H1 (cell line): ENCODE measurements at regions not wholly inside any gene's neighbourhood (a gene's known extent, or its start where the extent isn't known, plus 50 kb on each side); places are given as distances from the start of the nearest gene placed in this dataset.

Experiments used
- CTCF ChIA-PET: fragments of 300-600 bp; sonication (Branson Sonifier 250); formaldehyde crosslinking; loops from one replicate; lab custom pipeline; 2021; ENCODE audit not compliant: partially characterized antibody; lab: Charles Lee
- POLR2A ChIA-PET: fragments of 300-600 bp; sonication (Branson Sonifier 250); formaldehyde crosslinking; loops from one replicate; lab custom pipeline; 2021; ENCODE audit warnings: inconsistent platforms; ENCODE audit not compliant: partially characterized antibody; lab: Charles Lee
- DNase-seq, 2 experiments: peaks; one replicate each; pipeline versions ENCODE4 v3.0.0 to v3.0.0-alpha.2; 2010 to 2022; ENCODE audit warnings: low spot score in 2 of 2, low read depth in 1 of 2, mixed read lengths in 1 of 2
- FAIRE-seq: peaks from 2 replicates; lab custom pipeline; 2011; peaks lifted over from hg19 to GRCh38; lab: Jason Lieb, UNC
- H2AFZ ChIP-seq: 2 replicates; pipeline ENCODE4 v1.8.1; 2012; ENCODE audit warnings: low read length, inconsistent platforms
- H2AK5ac ChIP-seq: 2 replicates; pipeline ENCODE4 v1.6.1; 2013; ENCODE audit warnings: low read depth, low read length
- H2BK120ac ChIP-seq: replicated peaks from 2 replicates; pipeline ENCODE3; 2013; ENCODE audit warnings: low read depth, low read length, inconsistent platforms
- H2BK12ac ChIP-seq: 2 replicates; pipeline ENCODE4 v1.6.1; 2013; ENCODE audit warnings: low read depth, low read length
- H2BK15ac ChIP-seq: 2 replicates; pipeline ENCODE4 v1.6.1; 2013; ENCODE audit warnings: low read length
- H2BK20ac ChIP-seq: 2 replicates; pipeline ENCODE4 v1.6.1; 2013; ENCODE audit warnings: low read length
- H2BK5ac ChIP-seq: 2 replicates; pipeline ENCODE4 v1.6.1; 2013; ENCODE audit warnings: low read depth, low read length
- H3K14ac ChIP-seq: 2 replicates; pipeline ENCODE4 v1.6.1; 2013; ENCODE audit warnings: inconsistent platforms; ENCODE audit not compliant: insufficient read length
- H3K18ac ChIP-seq: 2 replicates; pipeline ENCODE4 v1.6.1; 2013; ENCODE audit warnings: low read length; ENCODE audit errors: extremely low read depth
- H3K23ac ChIP-seq: 2 replicates; pipeline ENCODE4 v1.6.1; 2013; ENCODE audit warnings: inconsistent platforms; ENCODE audit not compliant: insufficient read length
- H3K23me2 ChIP-seq: 2 replicates; pipeline ENCODE4 v1.6.1; 2013; ENCODE audit warnings: low read depth, low read length
- H3K27ac ChIP-seq: 2 replicates; pipeline ENCODE4 v1.6.1; 2011; ENCODE audit warnings: low read depth, low read length, inconsistent platforms
- H3K27me3 ChIP-seq, 4 experiments: replicated peaks in 1 of 4; 1 replicate in 1 of 4; 2 replicates in 3 of 4; pipeline versions ENCODE4 v1.6.1 to v1.8.1; 2011 to 2013; ENCODE audit warnings: low read length in 3 of 4, mild to moderate bottlenecking in 3 of 4, inconsistent platforms in 2 of 4, mixed read lengths in 2 of 4, moderate library complexity in 1 of 4; ENCODE audit not compliant: control insufficient read depth in 3 of 4, insufficient read depth in 3 of 4; ENCODE audit errors: extremely low read depth in 1 of 4
- H3K36me3 ChIP-seq, 4 experiments: 2 replicates each; pipeline versions ENCODE4 v1.6.1 to v1.8.1; 2011 to 2013; ENCODE audit warnings: mild to moderate bottlenecking in 4 of 4, low read length in 3 of 4, moderate library complexity in 2 of 4, control low read depth in 1 of 4, inconsistent platforms in 1 of 4; ENCODE audit not compliant: insufficient read depth in 4 of 4, control insufficient read depth in 2 of 4
- H3K4ac ChIP-seq: replicated peaks from 2 replicates; pipeline ENCODE3; 2013; ENCODE audit warnings: low read length, low read depth, mixed read lengths, inconsistent platforms; ENCODE audit not compliant: insufficient read length
- H3K4me1 ChIP-seq, 4 experiments: replicated peaks in 1 of 4; 1 replicate in 1 of 4; 2 replicates in 3 of 4; pipeline versions ENCODE4 v1.6.1 to v1.8.1; 2011 to 2013; ENCODE audit warnings: low read length in 3 of 4, inconsistent platforms in 2 of 4, mixed read lengths in 1 of 4; ENCODE audit not compliant: insufficient read depth in 4 of 4, control insufficient read depth in 3 of 4
- H3K4me2 ChIP-seq, 2 experiments: 2 replicates each; pipeline versions ENCODE4 v1.6.1 to v1.8.1; 2011 to 2013; ENCODE audit warnings: low read depth in 2 of 2, low read length in 2 of 2, control low read depth in 1 of 2, inconsistent platforms in 1 of 2, mild to moderate bottlenecking in 1 of 2; ENCODE audit not compliant: insufficient read depth in 1 of 2
- H3K4me3 ChIP-seq, 4 experiments: fragments of 200-600, 300-600 bp in 1 of 4; sonication (generic), shearing (Covaris generic), sonication (Bioruptor Twin) in 1 of 4; 2 replicates each; pipeline versions ENCODE4 v1.5.1 to v1.8.1; 2011 to 2016; ENCODE audit warnings: low read length in 4 of 4, low read depth in 3 of 4, control low read depth in 2 of 4, inconsistent platforms in 2 of 4, mild to moderate bottlenecking in 2 of 4, mixed read lengths in 1 of 4, moderate library complexity in 1 of 4; ENCODE audit not compliant: insufficient read depth in 2 of 4; ENCODE audit errors: extremely low read depth in 1 of 4
- H3K56ac ChIP-seq: replicated peaks from 2 replicates; pipeline ENCODE3; 2013; ENCODE audit warnings: low read depth, mild to moderate bottlenecking, mixed read lengths, low read length, inconsistent platforms; ENCODE audit not compliant: insufficient read length
- H3K79me1 ChIP-seq: 2 replicates; pipeline ENCODE4 v1.6.1; 2013; ENCODE audit warnings: low read depth, low read length, control low read depth
- H3K79me2 ChIP-seq, 2 experiments: 2 replicates each; pipeline versions ENCODE4 v1.6.1 to v1.8.1; 2012 to 2013; ENCODE audit warnings: low read length in 2 of 2, mild to moderate bottlenecking in 2 of 2, inconsistent platforms in 1 of 2; ENCODE audit not compliant: insufficient read depth in 2 of 2, control insufficient read depth in 1 of 2
- H3K9ac ChIP-seq, 4 experiments: replicated peaks in 1 of 4; 1 replicate in 1 of 4; 2 replicates in 3 of 4; pipeline versions ENCODE4 v1.6.1 to v1.8.1; 2011 to 2013; ENCODE audit warnings: low read depth in 3 of 4, low read length in 3 of 4, control low read depth in 2 of 4, mild to moderate bottlenecking in 2 of 4, moderate library complexity in 2 of 4, inconsistent platforms in 1 of 4; ENCODE audit errors: extremely low read depth in 1 of 4
- H3K9me3 ChIP-seq, 2 experiments: 2 replicates each; pipeline versions ENCODE4 v1.6.1 to v1.8.1; 2012 to 2013; ENCODE audit warnings: mild to moderate bottlenecking in 2 of 2, moderate library complexity in 2 of 2, control low read depth in 1 of 2, inconsistent platforms in 1 of 2, low read depth in 1 of 2, low read length in 1 of 2, mixed read lengths in 1 of 2; ENCODE audit not compliant: insufficient read depth in 2 of 2
- H4K20me1 ChIP-seq, 2 experiments: replicated peaks in 1 of 2; 2 replicates each; pipeline versions ENCODE3 to v1.8.1; 2011 to 2013; ENCODE audit warnings: inconsistent platforms in 2 of 2, low read length in 2 of 2, mild to moderate bottlenecking in 1 of 2; ENCODE audit not compliant: insufficient read depth in 2 of 2, control insufficient read depth in 1 of 2
- H4K5ac ChIP-seq: 2 replicates; pipeline ENCODE4 v1.6.1; 2013; ENCODE audit warnings: low read length, low read depth, mixed read lengths, inconsistent platforms; ENCODE audit not compliant: insufficient read length
- H4K8ac ChIP-seq: 2 replicates; pipeline ENCODE4 v1.8.0; 2013; ENCODE audit warnings: mild to moderate bottlenecking, moderate library complexity, low read length, inconsistent platforms; ENCODE audit not compliant: insufficient read depth; ENCODE audit errors: extremely low read depth
- H4K91ac ChIP-seq: replicated peaks from 2 replicates; pipeline ENCODE3; 2013; ENCODE audit warnings: low read length, mixed read lengths, inconsistent platforms; ENCODE audit not compliant: insufficient read length
- BCL11A ChIP-seq, 2 experiments: IDR thresholded peaks; one replicate each; pipeline ENCODE4 v1.6.1; 2011; ENCODE audit warnings: low read depth in 2 of 2, low read length in 2 of 2, mild to moderate bottlenecking in 2 of 2
- BRCA1 ChIP-seq: IDR thresholded peaks from 2 replicates; pipeline ENCODE4 v1.6.1; 2012; ENCODE audit warnings: low read depth, low read length, improper control_type of control experiment
- CBX5 ChIP-seq: fragments of 300-800, 300-1000 bp; sonication (generic); IDR thresholded peaks from 2 replicates; pipeline ENCODE4 v1.7.1; 2016; ENCODE audit warnings: antibody characterized with exemption, low read length, low read depth
- CREB1 ChIP-seq: IDR thresholded peaks from 2 replicates; pipeline ENCODE4 v1.6.1; 2012; ENCODE audit warnings: inconsistent platforms
- GTF2F1 ChIP-seq: IDR thresholded peaks from 2 replicates; pipeline ENCODE4 v1.6.1; 2012; ENCODE audit warnings: low read depth, low read length, improper control_type of control experiment, borderline replicate concordance
- KDM1A ChIP-seq: fragments of 200-600, 300-600 bp; sonication (generic); IDR thresholded peaks from 2 replicates; pipeline ENCODE4 v1.7.1; 2016; ENCODE audit warnings: mild to moderate bottlenecking, low read length, borderline replicate concordance
- MAFK ChIP-seq: IDR thresholded peaks from 2 replicates; pipeline ENCODE4 v1.6.1; 2012; ENCODE audit warnings: low read depth, mild to moderate bottlenecking, improper control_type of control experiment, low read length
- NANOG ChIP-seq: IDR thresholded peaks from 2 replicates; pipeline ENCODE4 v1.6.1; 2011; ENCODE audit warnings: low read length, low read depth, mild to moderate bottlenecking, inconsistent platforms; ENCODE audit not compliant: insufficient read depth, poor library complexity, severe bottlenecking
- NRF1 ChIP-seq: IDR thresholded peaks from 2 replicates; pipeline ENCODE4 v1.6.1; 2011; ENCODE audit warnings: mild to moderate bottlenecking, low read depth, low read length, improper control_type of control experiment
- POLR2A ChIP-seq, 2 experiments: IDR thresholded peaks; 1 replicate in 1 of 2; 2 replicates in 1 of 2; pipeline ENCODE4 v1.6.1; 2011; ENCODE audit warnings: low read depth in 2 of 2, low read length in 2 of 2, mild to moderate bottlenecking in 2 of 2; ENCODE audit errors: control extremely low read depth in 1 of 2
- RNF2 ChIP-seq: fragments of 200-900, 300-1000 bp; sonication (generic); IDR thresholded peaks from 2 replicates; pipeline ENCODE4 v1.7.1; 2016; ENCODE audit warnings: borderline replicate concordance, low read depth, mild to moderate bottlenecking, antibody characterized with exemption, low read length; ENCODE audit not compliant: poor library complexity, severe bottlenecking; ENCODE audit errors: missing control alignments
- SIRT6 ChIP-seq: IDR thresholded peaks from one replicate; pipeline ENCODE4 v1.7.1; 2012; ENCODE audit warnings: low read length, inconsistent platforms
- SP4 ChIP-seq: IDR thresholded peaks from 2 replicates; pipeline ENCODE4 v1.6.1; 2012; ENCODE audit warnings: low read length, inconsistent platforms
- TAF1 ChIP-seq: IDR thresholded peaks from 2 replicates; pipeline ENCODE4 v1.6.1; 2011; ENCODE audit warnings: mild to moderate bottlenecking, low read depth, low read length
- TEAD4 ChIP-seq: IDR thresholded peaks from 2 replicates; pipeline ENCODE4 v1.6.1; 2012; ENCODE audit warnings: low read depth, low read length, inconsistent platforms, mixed read lengths
- YY1 ChIP-seq: IDR thresholded peaks from 2 replicates; pipeline ENCODE4 v1.6.1; 2011; ENCODE audit warnings: low read depth, mild to moderate bottlenecking, low read length
- WGBS, 2 experiments: shearing (Covaris generic) in 1 of 2; methylation state at CpG; one replicate each; pipeline versions ENCODE4 v1.1.6 to v1.1.7; 2013 to 2015; ENCODE audit warnings: low lambda C conversion rate in 2 of 2, mixed read lengths in 2 of 2, inconsistent platforms in 1 of 2, low coverage in 1 of 2, missing lambda C conversion rate in 1 of 2; ENCODE audit not compliant: insufficient replicate concordance in 2 of 2, insufficient coverage in 1 of 2, insufficient read length in 1 of 2; ENCODE audit errors: extremely low coverage in 1 of 2, missing lambda C conversion rate in 1 of 2; 5-methylcytosine and 5-hydroxymethylcytosine counted together
- TF ChIP-seq, protein P1 (sequence below): IDR thresholded peaks from 2 replicates; pipeline ENCODE4 v1.6.1; 2012; ENCODE audit warnings: inconsistent platforms

DNA sequence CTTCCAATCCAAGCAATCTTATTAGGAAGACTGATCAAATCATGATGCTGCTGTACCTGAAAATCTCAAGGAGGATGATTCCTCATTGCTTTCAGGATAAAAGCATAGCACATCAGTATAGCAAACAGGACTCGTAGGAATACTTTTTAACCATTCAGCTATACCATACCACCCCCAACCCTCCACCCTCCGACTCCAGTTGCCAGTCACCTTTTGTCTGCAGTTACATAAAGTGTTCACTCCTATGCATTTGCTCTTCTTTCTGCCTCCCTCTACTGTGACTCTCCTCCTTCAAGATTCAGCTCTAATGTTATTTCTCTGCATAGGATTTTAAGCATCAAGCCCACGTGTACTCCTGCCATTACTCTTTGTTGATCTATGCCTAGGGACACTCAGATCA lies 124.7 kb upstream of the KCNQ5 start:
- no peak overlapping the region for H4K8ac ChIP-seq
- no peak overlapping the region for H3K23ac ChIP-seq
- H3K23me2 ChIP-seq, result no peaks in the 10 kb centered on the region
- no peak overlapping the region for H3K9ac ChIP-seq
- DNase-seq (no peak), FAIRE-seq (no peak)
- no peak overlapping the region for H3K56ac ChIP-seq
- no peak overlapping the region for H3K27ac ChIP-seq
- H2BK20ac ChIP-seq, result no peak overlapping the region
- no peak overlapping the region for H3K4me3 ChIP-seq
- H3K27me3 ChIP-seq, result no peaks in the 10 kb centered on the region
- H2BK12ac ChIP-seq, result no peak overlapping the region
- H3K36me3 ChIP-seq, result no peaks in the 10 kb centered on the region
- H3K14ac ChIP-seq, result no peak overlapping the region
- no peak overlapping the region for H2AK5ac ChIP-seq
- H4K20me1 ChIP-seq, result no peaks in the 10 kb centered on the region
- H3K4ac ChIP-seq, result no peak overlapping the region
- H4K91ac ChIP-seq, result no peak overlapping the region
- H3K4me2 ChIP-seq, result no peak overlapping the region
- POLR2A ChIA-PET, result no interaction called here
- H3K4me1 ChIP-seq, result no peaks in the 10 kb centered on the region; a peak in 1 of 7 replicates
- no peak overlapping the region for H4K5ac ChIP-seq
- H2AFZ ChIP-seq, result no peak overlapping the region
- H3K9me3 ChIP-seq, result no peaks in the 10 kb centered on the region
- CTCF ChIA-PET, result interaction anchor here (1.0 kb wide), 1 partner anchor 21 kb away, joined by 3 read pairs; no protein-coding TSS in a partner anchor
- H2BK5ac ChIP-seq, result no peak overlapping the region
- H3K79me2 ChIP-seq, result no peaks in the 10 kb centered on the region
- H3K18ac ChIP-seq, result no peak overlapping the region
- no peak overlapping the region for H2BK15ac ChIP-seq
- 90% methylated on average over 3 of the region's 3 CpGs; no CpG with 5 or more reads in 1 of the 2 experiments for WGBS, 2 experiments
- no peak overlapping the region for H2BK120ac ChIP-seq
- H3K79me1 ChIP-seq, result no peaks in the 10 kb centered on the region
- TF ChIP-seq MAFK (no peak), RNF2 (no peak), TAF1 (no peak), YY1 (no peak), KDM1A (no peak), NRF1 (no peak), POLR2A (IDR thresholded peaks at IDR 0.05; ENCODE audit: control extremely low read depth in 1 of 2, low read depth in 2 of 2, low read length in 2 of 2) (no peak), BRCA1 (no peak), NANOG (no peak), CBX5 (no peak), GTF2F1 (no peak), TEAD4 (no peak), SP4 (no peak), BCL11A (IDR thresholded peaks at IDR 0.05; ENCODE audit: low read depth in 2 of 2, low read length in 2 of 2) (no peak), CREB1 (no peak), SIRT6 (no peak)
- TF ChIP-seq, protein P1, sequence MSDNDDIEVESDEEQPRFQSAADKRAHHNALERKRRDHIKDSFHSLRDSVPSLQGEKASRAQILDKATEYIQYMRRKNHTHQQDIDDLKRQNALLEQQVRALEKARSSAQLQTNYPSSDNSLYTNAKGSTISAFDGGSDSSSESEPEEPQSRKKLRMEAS, result no peak
